Common myeloid progenitor, CD34-positive (primary cell): ENCODE measurements at regions not wholly inside any gene's neighbourhood (a gene's known extent, or its start where the extent isn't known, plus 50 kb on each side); places are given as distances from the start of the nearest gene placed in this dataset.
A peak's percentile ranks its signal among the peaks of the same experiment; 100 is the strongest.

Experiments used
- CTCF ChIA-PET: fragments of 350-600 bp; sonication (Branson Sonifier 250); formaldehyde crosslinking; loops from one replicate; lab custom pipeline; 2021; ENCODE audit warnings: antibody characterized with exemption; lab: Charles Lee
- POLR2A ChIA-PET: fragments of 350-600 bp; sonication (Branson Sonifier 250); formaldehyde crosslinking; loops from one replicate; lab custom pipeline; 2021; ENCODE audit warnings: antibody characterized with exemption; lab: Charles Lee
- DNase-seq, 3 donors: peaks; one replicate each; pipeline versions ENCODE4 v3.0.0 to v3.0.0-alpha.2; 2013
- H3K27ac ChIP-seq, 2 experiments: 1 replicate in 1 of 2; 2 replicates in 1 of 2; pipeline ENCODE4 v1.7.0; 2013; ENCODE audit warnings: inconsistent platforms in 2 of 2, low read length in 2 of 2, mild to moderate bottlenecking in 2 of 2, low read depth in 1 of 2, moderate library complexity in 1 of 2; ENCODE audit not compliant: severe bottlenecking in 2 of 2, insufficient read depth in 1 of 2, poor library complexity in 1 of 2
- H3K27me3 ChIP-seq, 5 experiments: replicated peaks in 2 of 5; 1 replicate in 3 of 5; 2 replicates in 2 of 5; pipeline versions ENCODE4 v1.6.1 to v1.7.0; 2013; ENCODE audit warnings: low read length in 4 of 5, mild to moderate bottlenecking in 2 of 5, moderate library complexity in 2 of 5, inconsistent platforms in 1 of 5; ENCODE audit not compliant: insufficient read depth in 5 of 5, control insufficient read depth in 4 of 5
- H3K36me3 ChIP-seq, 4 experiments: 1 replicate in 2 of 4; 2 replicates in 2 of 4; pipeline versions ENCODE4 v1.6.1 to v1.7.0; 2013; ENCODE audit warnings: low read length in 3 of 4, control low read depth in 1 of 4, mild to moderate bottlenecking in 1 of 4; ENCODE audit not compliant: control insufficient read depth in 4 of 4, insufficient read depth in 4 of 4
- H3K4me1 ChIP-seq, 4 experiments: 1 replicate in 3 of 4; 2 replicates in 1 of 4; pipeline versions ENCODE4 v1.6.1 to v1.7.1; 2013; ENCODE audit warnings: low read length in 3 of 4, mild to moderate bottlenecking in 3 of 4, control low read depth in 1 of 4, inconsistent platforms in 1 of 4, moderate library complexity in 1 of 4; ENCODE audit not compliant: control insufficient read depth in 4 of 4, insufficient read depth in 4 of 4; ENCODE audit errors: control extremely low read depth in 1 of 4
- H3K4me3 ChIP-seq, 7 experiments: 1 replicate in 4 of 7; 2 replicates in 3 of 7; pipeline versions ENCODE4 v1.5.1 to v1.7.0; 2013; ENCODE audit warnings: mild to moderate bottlenecking in 7 of 7, low read length in 6 of 7, moderate library complexity in 6 of 7, inconsistent platforms in 2 of 7, low read depth in 2 of 7, control low read depth in 1 of 7; ENCODE audit not compliant: insufficient read depth in 4 of 7, control insufficient read depth in 1 of 7; ENCODE audit errors: extremely low read depth in 1 of 7
- H3K9me3 ChIP-seq, 5 experiments: 1 replicate in 4 of 5; 2 replicates in 1 of 5; pipeline versions ENCODE4 v1.6.1 to v1.7.1; 2013; ENCODE audit warnings: low read length in 4 of 5, mild to moderate bottlenecking in 2 of 5, inconsistent platforms in 1 of 5, low read depth in 1 of 5, moderate library complexity in 1 of 5; ENCODE audit not compliant: control insufficient read depth in 4 of 5, insufficient read depth in 2 of 5; ENCODE audit errors: control extremely low read depth in 1 of 5
- WGBS: methylation state at CpG from one replicate; pipeline ENCODE4 v1.1.5; 2013; ENCODE audit not compliant: insufficient coverage; 5-methylcytosine and 5-hydroxymethylcytosine counted together

GRCh38 chr5:4447657-4448056 is 692.5 kb upstream of the ADAMTS16 start:
- DNase-seq: no peak
- H3K4me3 ChIP-seq: no peak overlapping the region
- H3K9me3 ChIP-seq: peaks cover 0 to 6% (median 2%) of the 10 kb centered on the region in 5 experiments
- no peaks in the 10 kb centered on the region for H3K27me3 ChIP-seq
- WGBS: no CpG with 5 or more reads among the region's 1 CpG
- POLR2A ChIA-PET: no interaction called here
- H3K4me1 ChIP-seq: no peaks in the 10 kb centered on the region
- CTCF ChIA-PET: no interaction called here
- H3K27ac ChIP-seq: no peak overlapping the region
- H3K36me3 ChIP-seq: no peaks in the 10 kb centered on the region

- Histone ChIP-seq H3K9me3 (no peaks in the 10 kb centered on the region), H3K27me3 (no peaks in the 10 kb centered on the region), H3K27ac (no peak overlapping the region), H3K36me3 (no peaks in the 10 kb centered on the region), H3K4me1 (no peaks in the 10 kb centered on the region), H3K4me3 (no peak overlapping the region)
- ChIA-PET POLR2A (no interaction called here), CTCF (interaction anchor here (0.6 kb wide), 1 partner anchor 1647 kb away, joined by 3 read pairs; no protein-coding TSS in a partner anchor)
- DNase-seq: no peak
- WGBS: 100% methylated on average over 1 of the region's 4 CpGs
Observed at GRCh38 chr5:4453655-4454054, 686.5 kb upstream of the ADAMTS16 start.

DNA sequence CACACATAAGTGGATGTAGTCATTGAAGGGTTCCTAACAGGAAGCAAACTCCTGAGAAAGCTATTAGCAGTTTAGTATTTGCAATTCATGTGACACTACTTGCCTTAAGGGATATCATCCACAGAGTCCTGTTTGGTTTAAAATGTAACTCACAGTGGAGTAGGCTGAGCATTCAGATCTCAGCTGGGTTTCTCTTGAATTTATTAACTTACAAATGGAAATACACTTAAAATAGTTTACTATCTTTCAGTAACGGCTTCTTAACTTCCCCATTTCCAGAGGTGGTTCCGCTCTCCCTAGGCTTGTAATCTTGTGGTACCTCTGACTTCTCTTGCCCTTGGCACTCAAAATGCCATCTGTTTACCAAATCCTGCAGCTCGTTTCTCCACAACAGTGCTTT is 660.7 kb upstream of the ADAMTS16 start:
- H3K4me1 ChIP-seq: no peaks in the 10 kb centered on the region
- H3K27ac ChIP-seq: no peak overlapping the region
- DNase-seq: no peak
- no peaks in the 10 kb centered on the region for H3K36me3 ChIP-seq
- 47% methylated on average over 2 of the region's 3 CpGs for WGBS
- H3K4me3 ChIP-seq: no peak overlapping the region
- no peaks in the 10 kb centered on the region for H3K9me3 ChIP-seq
- no peaks in the 10 kb centered on the region for H3K27me3 ChIP-seq
- CTCF ChIA-PET: no interaction called here
- POLR2A ChIA-PET: no interaction called here

- H3K27me3 ChIP-seq: no peaks in the 10 kb centered on the region
- H3K4me1 ChIP-seq: no peaks in the 10 kb centered on the region
- WGBS: 84% methylated on average over 18 of the region's 18 CpGs
- no peak overlapping the region for H3K27ac ChIP-seq
- ChIA-PET POLR2A (no interaction called here), CTCF (no interaction called here)
- no peak for DNase-seq
- no peak overlapping the region for H3K4me3 ChIP-seq
- no peaks in the 10 kb centered on the region for H3K36me3 ChIP-seq
- H3K9me3 ChIP-seq: no peaks in the 10 kb centered on the region
Observed at GRCh38 chr5:4480528-4481349, 659.4 kb upstream of the ADAMTS16 start.

DNA sequence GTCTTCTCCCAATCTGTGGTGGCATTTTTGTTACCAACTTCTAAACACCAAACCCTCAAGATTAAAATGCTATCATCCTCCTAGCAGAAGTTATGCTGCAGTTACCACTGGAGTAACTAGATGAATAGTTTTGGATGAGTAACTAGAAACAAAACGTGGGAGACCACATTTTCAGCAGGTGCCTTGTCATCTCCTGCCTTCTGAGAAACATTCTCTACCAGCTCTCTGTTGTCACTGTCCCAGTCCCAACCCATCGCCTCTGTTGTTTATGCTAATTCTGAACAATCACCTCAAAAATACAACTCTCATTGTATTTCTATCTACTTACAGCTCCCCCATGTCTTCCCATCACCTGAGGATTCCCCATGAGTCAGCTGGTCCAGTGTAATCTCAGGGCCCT is 652.5 kb upstream of the ADAMTS16 start:
- Histone ChIP-seq H3K36me3 (no peaks in the 10 kb centered on the region), H3K27ac (no peak overlapping the region), H3K27me3 (no peaks in the 10 kb centered on the region), H3K9me3 (no peaks in the 10 kb centered on the region), H3K4me1 (no peaks in the 10 kb centered on the region), H3K4me3 (no peak overlapping the region)
- no peak for DNase-seq
- ChIA-PET POLR2A (no interaction called here), CTCF (no interaction called here)
- WGBS: 75% methylated on average over 1 of the region's 2 CpGs

GRCh38 chr5:4511996-4512656 is 628.0 kb upstream of the ADAMTS16 start:
- WGBS: 49% methylated on average over 31 of the region's 31 CpGs
- POLR2A ChIA-PET: no interaction called here
- CTCF ChIA-PET: no interaction called here
- Histone ChIP-seq H3K36me3 (no peaks in the 10 kb centered on the region), H3K27ac (no peak overlapping the region), H3K27me3 (peaks cover 0 to 7% (median 0%) of the 10 kb centered on the region in 5 experiments), H3K4me1 (no peaks in the 10 kb centered on the region), H3K9me3 (no peaks in the 10 kb centered on the region), H3K4me3 (no peak overlapping the region)
- DNase-seq: peak; percentile 2 to 11 (median 7)

DNA sequence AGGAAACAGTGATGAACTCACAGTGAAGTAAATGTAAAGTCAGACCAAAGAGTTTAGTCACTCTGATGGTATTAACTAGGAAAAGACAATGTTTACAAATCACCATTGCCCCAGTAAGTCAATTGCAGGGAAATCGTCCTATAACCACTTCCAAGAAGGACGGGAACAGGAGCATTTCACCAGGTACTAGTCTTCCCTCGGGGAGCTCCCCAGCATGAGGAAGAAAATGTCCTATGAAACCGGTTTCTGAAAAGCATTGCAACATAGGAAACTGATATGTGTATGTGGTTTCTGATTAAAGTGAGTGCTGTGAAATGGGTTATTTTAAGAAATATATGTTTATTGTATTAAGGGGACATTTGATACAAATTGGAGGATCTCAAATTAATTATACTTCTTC is 626.7 kb upstream of the ADAMTS16 start:
- Histone ChIP-seq H3K27ac (no peak overlapping the region), H3K4me1 (no peaks in the 10 kb centered on the region), H3K4me3 (no peak overlapping the region), H3K36me3 (no peaks in the 10 kb centered on the region), H3K9me3 (no peaks in the 10 kb centered on the region), H3K27me3 (peaks cover 0 to 7% (median 0%) of the 10 kb centered on the region in 5 experiments)
- ChIA-PET POLR2A (no interaction called here), CTCF (no interaction called here)
- 55% methylated on average over 2 of the region's 4 CpGs for WGBS
- DNase-seq: no peak
